SIG-M5 treated with dmso at 0.1 percent for 504 hours (cell line): ENCODE measurements at regions not wholly inside any gene's neighbourhood (a gene's known extent, or its start where the extent isn't known, plus 50 kb on each side); places are given as distances from the start of the nearest gene placed in this dataset.
"Not testable (repeated sequence)": the region's sequence is repeated elsewhere in the genome, so short reads cannot be mapped to it uniquely, and the experiment has no call there.

Experiments used
- DNase-seq: peaks from one replicate; lab custom pipeline; 2025; ENCODE audit not compliant: unreplicated experiment; lab: John Stamatoyannopoulos, UW

- no peak for DNase-seq
Observed at GRCh38 chr3:20307383-20307782, 121.4 kb upstream of the SGO1 start.

DNA sequence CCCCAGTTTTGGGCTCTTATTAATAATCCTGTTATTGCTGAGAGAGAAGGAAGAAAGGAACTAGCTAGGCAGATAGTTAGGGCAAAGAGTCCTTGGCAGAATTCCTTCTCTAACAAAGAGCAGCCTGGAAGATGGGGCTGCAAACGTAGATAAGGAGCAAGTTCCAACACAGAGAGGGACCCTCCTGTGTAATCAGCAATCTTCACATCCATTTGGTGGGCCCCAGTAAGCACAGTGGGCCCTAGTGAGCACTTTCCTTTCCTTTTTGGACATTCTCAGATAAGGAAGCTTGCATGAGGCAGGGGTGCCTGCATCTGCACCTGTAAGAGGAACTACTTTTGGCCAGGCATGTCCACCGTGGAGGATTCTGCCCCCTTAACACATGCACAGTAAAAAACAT lies 119.6 kb upstream of the SGO1 start:
- DNase-seq: no peak

DNA sequence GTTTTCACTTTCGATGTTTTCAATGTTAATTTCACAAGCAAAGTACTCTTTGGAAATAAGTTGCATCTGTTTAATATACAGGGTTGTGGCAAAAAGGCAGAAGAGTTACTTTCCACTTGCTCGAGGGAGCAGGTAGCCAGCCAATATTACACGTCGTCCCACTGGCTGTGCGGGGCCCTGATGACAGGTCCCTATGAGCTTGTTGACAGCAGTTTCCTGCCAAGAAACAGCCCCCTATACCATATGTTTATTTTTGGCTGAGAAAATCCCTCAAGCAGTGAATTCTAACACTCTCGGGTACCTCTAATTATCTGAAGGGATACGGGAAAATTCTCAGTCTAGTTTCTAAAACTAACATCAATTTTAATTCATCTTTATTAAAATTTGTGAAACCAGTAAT lies 116.8 kb upstream of the SGO1 start:
- no peak for DNase-seq

DNA sequence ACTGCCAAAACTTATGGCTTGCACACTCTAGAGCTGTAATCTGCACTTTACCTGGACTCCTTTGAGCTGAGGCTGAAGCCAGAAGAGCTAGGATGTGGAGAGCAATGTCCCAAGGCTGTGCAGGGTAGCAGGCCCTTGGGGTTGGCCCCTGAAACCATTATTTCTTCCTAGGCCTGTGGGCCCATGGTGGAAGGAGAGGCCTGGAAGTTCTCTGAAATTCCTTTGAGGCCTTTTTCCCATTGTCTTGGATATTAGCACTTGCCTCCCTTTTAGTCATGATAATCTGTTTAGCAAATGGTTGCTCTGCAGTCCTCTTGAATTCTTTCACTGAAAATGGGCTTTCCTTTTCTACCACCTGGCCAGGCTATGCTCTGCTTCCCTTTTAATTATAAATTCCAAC lies 102.0 kb upstream of the SGO1 start:
- DNase-seq: no peak

DNA sequence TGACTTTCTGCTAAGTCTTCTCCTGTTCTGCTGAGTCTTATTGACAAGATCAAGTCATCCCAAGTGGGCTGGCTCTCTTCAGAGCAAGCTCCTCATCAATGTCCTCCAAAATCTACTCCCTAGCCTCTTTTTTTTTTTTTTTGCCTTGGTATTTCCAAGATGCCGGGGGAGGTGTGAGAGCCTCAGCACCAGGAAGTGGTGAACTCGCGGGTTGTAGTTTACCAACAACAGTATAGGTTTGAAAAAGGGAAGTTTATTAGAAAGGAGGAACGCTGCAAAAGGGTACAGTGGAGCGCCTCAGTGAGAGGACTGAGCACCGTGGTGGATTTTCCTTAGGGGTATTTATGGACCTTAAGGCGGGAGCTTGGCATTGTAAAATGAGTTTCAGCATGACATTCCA lies 94.3 kb upstream of the SGO1 start:
- peak; percentile 21 for DNase-seq

- not testable (repeated sequence) for DNase-seq
Observed at GRCh38 chr3:20265977-20266376, 80.0 kb upstream of the SGO1 start.

GRCh38 chr3:20264900-20265567 lies 79.0 kb upstream of the SGO1 start:
- no peak for DNase-seq

DNA sequence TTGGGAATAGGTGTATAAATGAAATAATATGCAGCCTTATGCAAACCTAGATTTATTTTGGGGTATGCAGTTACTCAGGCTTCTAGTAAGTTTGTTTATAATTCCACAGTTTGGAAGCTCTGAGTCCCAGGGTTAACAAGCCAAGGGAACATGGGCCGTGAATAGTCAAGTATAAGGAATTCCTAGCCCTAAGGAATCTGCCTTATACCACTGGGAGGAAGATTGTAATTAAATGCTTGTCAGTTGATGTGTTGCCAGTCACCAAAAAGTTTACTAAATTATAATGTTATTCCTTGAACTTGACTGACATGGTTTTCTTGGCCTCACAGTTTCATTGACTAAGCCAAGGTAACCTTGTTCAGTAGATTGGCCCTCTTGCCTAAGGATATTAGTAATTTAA lies 72.4 kb upstream of the SGO1 start:
- no peak for DNase-seq

- DNase-seq: no peak
Observed at GRCh38 chr3:20256144-20256543, 70.1 kb upstream of the SGO1 start.

DNA sequence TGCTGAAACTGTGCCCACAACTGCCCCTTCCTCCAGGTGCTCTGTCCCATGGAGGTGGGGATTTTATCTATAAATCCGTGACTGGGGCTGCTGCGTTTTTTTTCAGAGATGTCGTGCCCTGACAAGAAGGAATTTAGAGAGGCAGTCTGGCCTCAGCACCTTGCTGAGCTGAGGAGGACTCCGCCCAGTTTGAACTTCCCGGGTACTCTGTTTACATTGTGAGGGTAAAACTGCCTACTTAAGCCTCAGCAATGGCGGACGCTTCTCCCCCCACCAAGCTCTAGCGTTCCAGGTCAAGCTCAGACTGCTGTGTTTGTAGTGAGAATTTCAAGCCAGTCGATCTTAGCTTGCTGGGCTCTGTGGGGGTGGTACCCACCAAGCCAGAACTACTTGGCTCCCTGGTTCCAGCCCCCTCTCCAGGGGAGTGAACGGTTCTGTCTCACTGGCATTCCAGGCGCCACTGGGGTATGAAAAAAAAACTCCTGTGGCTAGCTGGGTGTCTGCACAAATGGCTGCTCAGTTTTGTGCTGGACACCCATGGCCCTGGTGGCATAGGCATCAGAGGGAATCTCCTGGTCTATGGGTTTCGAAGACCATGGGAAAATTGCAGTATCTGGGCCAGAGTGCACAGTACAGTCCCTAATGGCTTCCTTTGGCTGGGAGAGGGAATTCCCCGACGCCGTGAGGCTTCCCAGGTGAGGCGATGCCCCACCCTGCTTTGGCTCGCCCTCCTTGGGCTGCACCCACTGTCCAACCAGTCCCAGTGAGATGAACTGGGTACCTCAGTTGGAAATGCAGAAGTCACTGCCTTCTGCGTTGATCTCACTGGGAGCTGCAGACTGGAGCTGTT lies 68.5 kb upstream of the SGO1 start:
- no peak for DNase-seq

- no peak for DNase-seq
Observed at GRCh38 chr3:20250786-20251185, 64.8 kb upstream of the SGO1 start.

DNA sequence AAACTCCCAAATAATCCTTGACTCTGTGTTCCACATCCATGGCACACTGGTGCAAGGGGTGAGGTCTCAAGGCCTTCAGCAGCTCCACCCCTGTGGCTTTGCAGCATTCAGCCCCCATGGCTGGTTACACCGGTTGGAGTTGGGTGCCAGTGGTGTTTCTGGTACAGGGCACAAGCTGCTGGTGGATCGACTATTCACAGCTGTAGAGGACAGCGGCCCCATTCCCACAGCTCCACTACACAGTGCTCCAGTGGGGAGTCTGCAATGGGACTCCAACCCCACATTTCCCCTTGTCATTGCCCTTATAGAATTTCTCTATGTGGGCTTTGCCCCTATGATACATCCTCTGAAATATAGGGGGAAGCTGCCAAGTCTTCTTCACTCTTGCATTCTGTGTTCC lies 64.3 kb upstream of the SGO1 start:
- DNase-seq: no peak

DNA sequence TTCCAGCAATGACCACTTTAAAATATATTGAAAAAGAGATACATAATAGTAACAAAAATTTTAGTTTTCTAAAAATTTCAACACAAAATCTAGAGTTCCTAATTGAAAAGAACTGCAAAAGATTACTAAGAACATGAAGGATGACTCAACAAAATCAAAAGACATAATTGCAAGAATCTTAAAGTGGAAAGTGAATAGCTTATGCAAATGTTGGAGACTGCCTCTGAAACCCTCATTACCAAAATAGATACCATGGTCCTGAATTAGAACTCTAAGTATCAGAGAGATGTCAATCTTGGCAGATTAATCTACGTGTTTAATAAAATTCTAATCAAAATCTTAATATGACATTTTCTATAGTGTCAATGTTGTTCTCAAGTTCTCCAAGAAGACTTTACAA lies 60.7 kb upstream of the SGO1 start:
- no peak for DNase-seq

GRCh38 chr3:20245781-20246180 lies 59.8 kb upstream of the SGO1 start:
- DNase-seq: peak; percentile 3

DNA sequence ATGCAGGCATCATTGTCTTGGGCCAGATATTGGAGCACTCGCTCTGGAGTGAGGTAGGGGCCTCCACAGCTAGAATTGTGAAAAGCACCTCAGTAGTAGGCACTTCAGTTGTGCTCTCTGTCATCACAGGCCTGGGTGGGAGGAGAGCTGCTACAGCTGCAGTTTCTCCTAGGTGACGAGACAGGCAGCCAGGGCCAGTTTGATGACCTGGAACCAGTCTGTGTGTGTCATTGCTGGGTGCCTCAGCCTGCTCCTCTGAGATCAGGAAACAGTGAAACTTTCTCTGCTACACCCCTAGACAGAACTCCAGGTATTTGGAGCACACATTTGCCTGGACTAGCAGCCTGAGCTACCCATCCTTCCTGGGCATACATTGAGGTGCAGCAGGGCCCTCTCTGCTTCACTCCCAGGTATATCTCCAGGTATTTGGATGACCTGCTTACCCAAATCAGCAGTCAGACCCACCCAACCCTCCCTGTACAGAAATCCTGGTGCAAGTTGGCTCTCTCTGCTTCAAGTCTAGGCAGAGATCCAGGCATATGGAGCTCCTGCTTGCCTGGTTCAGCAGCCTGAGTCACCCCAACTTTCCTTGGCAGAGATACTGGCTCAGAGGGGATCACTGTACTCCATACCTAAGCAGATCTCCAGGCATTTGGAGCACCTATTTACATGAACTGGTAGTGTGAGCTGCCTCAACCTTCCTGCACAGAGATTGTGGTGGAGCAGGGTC lies 54.3 kb upstream of the SGO1 start:
- DNase-seq: no peak

- not testable (repeated sequence) for DNase-seq
Observed at GRCh38 chr3:20238199-20238598, 52.2 kb upstream of the SGO1 start.

DNA sequence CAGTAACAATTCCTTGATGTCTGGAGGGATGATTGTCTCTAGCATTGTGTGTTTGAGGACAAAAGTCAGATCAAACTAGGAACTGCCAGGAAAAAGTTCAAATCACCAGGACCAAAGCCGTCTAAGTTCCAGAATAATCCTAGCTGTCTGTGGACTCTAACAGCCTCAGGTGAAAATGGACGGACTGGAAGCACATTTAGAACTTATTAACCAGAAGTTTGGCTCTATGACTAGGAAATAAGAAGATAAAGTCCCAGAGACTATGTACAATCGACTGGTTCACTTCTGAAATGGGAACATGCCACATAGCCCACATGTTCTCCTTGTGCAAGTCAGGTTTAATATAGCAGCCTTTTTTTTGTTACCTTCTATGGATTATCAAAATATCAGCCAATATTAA lies 50.6 kb upstream of the SGO1 start:
- no peak for DNase-seq
